Type B pancreatic cell (in vitro differentiated cells): ENCODE measurements at regions not wholly inside any gene's neighbourhood (a gene's known extent, or its start where the extent isn't known, plus 50 kb on each side); places are given as distances from the start of the nearest gene placed in this dataset.

Source experiments
- DNase-seq: peaks from one replicate; pipeline ENCODE4 v3.0.0; 2021; ENCODE audit warnings: mixed read lengths; ENCODE audit not compliant: unreplicated experiment; ENCODE audit errors: extremely low spot score
- H3K27ac Mint-ChIP-seq: 2 replicates; pipeline ENCODE4 v1.8.0; 2021; ENCODE audit warnings: mild to moderate bottlenecking, mixed read lengths
- H3K27me3 Mint-ChIP-seq: 2 replicates; pipeline ENCODE4 v1.8.0; 2021; ENCODE audit warnings: mixed read lengths
- H3K36me3 Mint-ChIP-seq: 2 replicates; pipeline ENCODE4 v1.8.0; 2021; ENCODE audit warnings: mixed read lengths
- H3K4me1 Mint-ChIP-seq: one replicate; pipeline ENCODE4 v1.8.0; 2021; ENCODE audit warnings: mixed read lengths; ENCODE audit not compliant: unreplicated experiment
- H3K4me3 Mint-ChIP-seq: 2 replicates; pipeline ENCODE4 v1.8.0; 2021; ENCODE audit warnings: mild to moderate bottlenecking, mixed read lengths
- H3K9me3 Mint-ChIP-seq: 2 replicates; pipeline ENCODE4 v1.8.0; 2021; ENCODE audit warnings: mixed read lengths
- CTCF ChIP-seq: fragments of 200-600 bp; sonication (generic); conservative IDR thresholded peaks from 2 replicates; pipeline ENCODE4 v1.5.0; 2021; ENCODE audit warnings: antibody characterized with exemption, mild to moderate bottlenecking

GRCh38 chr3:182233957-182234356 lies 522.2 kb downstream of the SOX2 start:
- H3K4me3 Mint-ChIP-seq, result no peak overlapping the region
- no peak overlapping the region for H3K27ac Mint-ChIP-seq

GRCh38 chr3:182234881-182235280 lies 523.2 kb downstream of the SOX2 start:
- Mint-ChIP-seq H3K27ac (no peak overlapping the region), H3K4me1 (peaks cover 30% of the 10 kb centered on the region), H3K4me3 (no peak overlapping the region), H3K9me3 (no peaks in the 10 kb centered on the region), H3K36me3 (no peaks in the 10 kb centered on the region), H3K27me3 (no peaks in the 10 kb centered on the region)
- no peak for DNase-seq
- TF ChIP-seq CTCF, result no peak

More at GRCh38 chr3:182233957-182234356, 522.2 kb downstream of the SOX2 start:
- Mint-ChIP-seq H3K4me1 (peaks cover 30% of the 10 kb centered on the region), H3K9me3 (no peaks in the 10 kb centered on the region), H3K36me3 (no peaks in the 10 kb centered on the region), H3K27me3 (no peaks in the 10 kb centered on the region)
- no peak for TF ChIP-seq CTCF
- DNase-seq, result no peak

- Mint-ChIP-seq H3K9me3 (no peaks in the 10 kb centered on the region), H3K27ac (no peak overlapping the region), H3K27me3 (no peaks in the 10 kb centered on the region), H3K36me3 (no peaks in the 10 kb centered on the region), H3K4me3 (no peak overlapping the region), H3K4me1 (peaks cover 34% of the 10 kb centered on the region)
- DNase-seq, result no peak
- no peak for TF ChIP-seq CTCF
Observed at GRCh38 chr3:182235504-182235903, 523.8 kb downstream of the SOX2 start.

GRCh38 chr3:182238126-182238525 lies 526.4 kb downstream of the SOX2 start:
- no peak for DNase-seq
- peaks cover 27% of the 10 kb centered on the region for H3K4me1 Mint-ChIP-seq
- H3K4me3 Mint-ChIP-seq, result peak overlapping the region; percentile 39

GRCh38 chr3:182239316-182239715 lies 527.6 kb downstream of the SOX2 start:
- H3K4me1 Mint-ChIP-seq, result peaks cover 22% of the 10 kb centered on the region
- no peak overlapping the region for H3K4me3 Mint-ChIP-seq
- DNase-seq, result no peak
- peak; percentile 58 for TF ChIP-seq CTCF
- H3K27me3 Mint-ChIP-seq, result no peaks in the 10 kb centered on the region
- H3K9me3 Mint-ChIP-seq, result no peaks in the 10 kb centered on the region
- H3K36me3 Mint-ChIP-seq, result no peaks in the 10 kb centered on the region
- no peak overlapping the region for H3K27ac Mint-ChIP-seq

More at GRCh38 chr3:182238126-182238525, 526.4 kb downstream of the SOX2 start:
- H3K27ac Mint-ChIP-seq, result peak overlapping the region; percentile 54
- no peaks in the 10 kb centered on the region for H3K27me3 Mint-ChIP-seq
- TF ChIP-seq CTCF, result no peak
- no peaks in the 10 kb centered on the region for H3K9me3 Mint-ChIP-seq
- H3K36me3 Mint-ChIP-seq, result no peaks in the 10 kb centered on the region

GRCh38 chr3:182240474-182240873 lies 528.7 kb downstream of the SOX2 start:
- Mint-ChIP-seq H3K4me1 (peaks cover 14% of the 10 kb centered on the region), H3K4me3 (peak overlapping the region; percentile 53), H3K36me3 (no peaks in the 10 kb centered on the region), H3K9me3 (peaks cover 5% of the 10 kb centered on the region), H3K27ac (no peak overlapping the region), H3K27me3 (no peaks in the 10 kb centered on the region)
- TF ChIP-seq CTCF, result no peak
- DNase-seq, result no peak
